ENCODE measurements at regions not wholly inside any gene's neighbourhood (a gene's known extent, or its start where the extent isn't known, plus 50 kb on each side); places are given as distances from the start of the nearest gene placed in this dataset.

DNA sequence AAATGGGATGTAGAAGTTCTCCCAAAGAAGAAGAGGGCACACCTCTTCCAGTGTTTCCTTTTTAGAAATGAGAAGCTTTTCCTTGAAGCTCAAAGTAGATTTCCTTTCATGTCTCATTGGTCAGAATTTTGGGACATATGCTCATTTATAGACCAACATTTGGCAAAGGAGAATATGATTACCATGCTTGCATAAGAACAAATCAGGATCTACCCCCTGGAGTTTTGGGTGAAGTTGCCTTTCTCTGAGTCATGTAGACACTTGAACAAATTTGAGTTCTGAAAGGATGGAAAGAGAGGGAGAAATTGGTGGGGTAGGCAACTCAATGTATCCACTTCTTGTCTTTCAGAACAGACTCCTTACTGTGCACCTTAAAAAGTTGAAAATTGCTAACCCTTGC, 409.0 kb downstream of the SLC4A3 start:
- TF ChIP-seq EZH2 (IDR thresholded peaks at IDR 0.05; ENCODE audit: borderline replicate concordance, low read length), result no peak
- TF ChIP-seq, protein P1, sequence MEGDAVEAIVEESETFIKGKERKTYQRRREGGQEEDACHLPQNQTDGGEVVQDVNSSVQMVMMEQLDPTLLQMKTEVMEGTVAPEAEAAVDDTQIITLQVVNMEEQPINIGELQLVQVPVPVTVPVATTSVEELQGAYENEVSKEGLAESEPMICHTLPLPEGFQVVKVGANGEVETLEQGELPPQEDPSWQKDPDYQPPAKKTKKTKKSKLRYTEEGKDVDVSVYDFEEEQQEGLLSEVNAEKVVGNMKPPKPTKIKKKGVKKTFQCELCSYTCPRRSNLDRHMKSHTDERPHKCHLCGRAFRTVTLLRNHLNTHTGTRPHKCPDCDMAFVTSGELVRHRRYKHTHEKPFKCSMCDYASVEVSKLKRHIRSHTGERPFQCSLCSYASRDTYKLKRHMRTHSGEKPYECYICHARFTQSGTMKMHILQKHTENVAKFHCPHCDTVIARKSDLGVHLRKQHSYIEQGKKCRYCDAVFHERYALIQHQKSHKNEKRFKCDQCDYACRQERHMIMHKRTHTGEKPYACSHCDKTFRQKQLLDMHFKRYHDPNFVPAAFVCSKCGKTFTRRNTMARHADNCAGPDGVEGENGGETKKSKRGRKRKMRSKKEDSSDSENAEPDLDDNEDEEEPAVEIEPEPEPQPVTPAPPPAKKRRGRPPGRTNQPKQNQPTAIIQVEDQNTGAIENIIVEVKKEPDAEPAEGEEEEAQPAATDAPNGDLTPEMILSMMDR (IDR thresholded peaks at IDR 0.05; ENCODE audit: low read length), result no peak

All from OCI-LY1 (cell line).